ENCODE measurements at regions not wholly inside any gene's neighbourhood (a gene's known extent, or its start where the extent isn't known, plus 50 kb on each side); places are given as distances from the start of the nearest gene placed in this dataset.

GRCh38 chr16:87127061-87127765, 190.0 kb downstream of the C16orf95 start:
- TF ChIP-seq GATA2 (IDR thresholded peaks at IDR 0.05; ENCODE audit: low read depth, low read length) (no peak), GATA3 (IDR thresholded peaks at IDR 0.05; ENCODE audit: low read depth, low read length) (no peak)

DNA sequence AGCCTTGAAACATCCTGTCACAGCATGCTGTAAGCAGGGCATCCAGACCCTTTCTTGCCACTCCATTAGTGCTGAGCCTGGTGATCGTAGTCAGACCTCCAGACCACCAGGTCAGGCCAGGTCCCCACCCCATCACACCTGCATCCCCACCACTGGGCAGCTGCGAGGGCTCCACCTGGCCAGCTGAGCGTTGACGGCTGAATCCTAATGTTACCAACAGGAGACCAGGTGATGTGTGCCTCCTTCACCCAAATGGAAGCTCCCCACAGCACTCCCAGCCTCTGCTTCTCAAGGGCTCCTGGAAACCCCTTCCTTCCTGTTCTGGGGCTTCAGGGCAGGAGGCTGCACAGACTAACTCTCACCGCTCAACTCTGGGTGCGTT, 189.4 kb downstream of the C16orf95 start:
- TF ChIP-seq GATA2 (IDR thresholded peaks at IDR 0.05; ENCODE audit: low read depth, low read length) (no peak), GATA3 (IDR thresholded peaks at IDR 0.05; ENCODE audit: low read depth, low read length) (no peak)

- TF ChIP-seq GATA3 (IDR thresholded peaks at IDR 0.05; ENCODE audit: low read depth, low read length) (no peak), GATA2 (IDR thresholded peaks at IDR 0.05; ENCODE audit: low read depth, low read length) (no peak)
Measured at GRCh38 chr16:87129771-87130170, 187.4 kb downstream of the C16orf95 start.

DNA sequence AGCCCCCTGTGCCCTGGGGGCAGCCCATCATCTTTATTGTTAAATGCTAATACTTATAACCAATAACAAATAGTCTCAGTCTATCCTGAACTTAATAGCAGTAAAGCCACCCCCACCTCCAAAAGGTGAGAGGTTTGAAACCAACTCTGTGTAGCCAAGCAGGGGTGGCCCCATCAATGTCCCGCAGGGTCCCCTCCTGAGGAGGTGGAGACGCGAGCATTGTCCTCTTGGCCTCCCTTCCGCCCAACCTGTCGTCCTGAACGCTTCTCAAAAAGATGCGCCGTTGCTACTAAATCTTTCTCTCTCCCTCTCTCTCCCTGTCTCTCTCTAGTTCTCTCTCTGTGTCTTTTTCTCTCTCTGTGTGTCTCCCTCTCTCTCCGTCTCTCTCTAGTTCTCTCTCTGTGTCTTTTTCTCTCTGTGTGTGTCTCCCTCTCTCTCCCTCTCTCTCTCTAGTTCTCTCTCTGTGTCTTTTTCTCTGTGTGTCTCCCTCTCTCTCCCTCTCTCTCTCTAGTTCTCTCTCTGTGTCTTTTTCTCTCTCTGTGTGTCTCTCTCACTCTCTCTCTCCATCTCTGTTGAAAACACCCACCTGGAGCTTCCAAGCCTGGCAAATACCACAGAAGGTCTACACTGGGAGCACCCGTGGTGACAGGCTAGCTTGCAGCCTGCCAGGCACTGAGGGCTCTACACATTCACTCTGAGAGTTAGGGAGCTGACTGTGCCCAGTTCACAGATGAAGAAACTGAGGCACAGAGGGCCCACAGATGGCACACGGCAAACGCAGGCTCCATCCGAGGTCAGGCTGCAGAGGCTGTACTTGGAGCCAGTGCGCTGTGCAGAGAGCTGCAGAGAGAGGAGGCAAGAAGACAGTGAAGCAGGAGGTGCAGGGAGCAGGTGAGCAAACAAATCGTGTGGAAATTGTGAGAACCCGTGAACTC, 185.9 kb downstream of the C16orf95 start:
- no peak for TF ChIP-seq GATA3 (IDR thresholded peaks at IDR 0.05; ENCODE audit: low read depth, low read length)
- no peak for TF ChIP-seq GATA2 (IDR thresholded peaks at IDR 0.05; ENCODE audit: low read depth, low read length)

DNA sequence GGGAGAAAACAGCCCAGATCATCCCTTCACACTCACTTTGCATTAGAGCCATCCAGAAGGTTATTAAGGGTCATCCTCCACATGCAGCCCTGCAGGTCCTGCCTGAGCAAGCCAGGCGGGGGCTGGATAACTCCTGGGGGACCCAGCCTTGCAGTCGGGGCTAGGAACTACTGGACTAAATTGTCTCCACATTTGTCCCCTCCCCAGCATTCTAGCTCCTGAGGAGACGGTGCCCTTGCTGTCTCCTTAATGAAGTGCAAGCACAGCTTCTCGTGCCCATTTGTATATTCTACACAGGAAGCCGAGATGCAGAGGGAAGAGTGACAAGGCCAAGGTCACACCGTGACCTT, 185.2 kb downstream of the C16orf95 start:
- TF ChIP-seq GATA2 (IDR thresholded peaks at IDR 0.05; ENCODE audit: low read depth, low read length) (no peak), GATA3 (IDR thresholded peaks at IDR 0.05; ENCODE audit: low read depth, low read length) (no peak)

DNA sequence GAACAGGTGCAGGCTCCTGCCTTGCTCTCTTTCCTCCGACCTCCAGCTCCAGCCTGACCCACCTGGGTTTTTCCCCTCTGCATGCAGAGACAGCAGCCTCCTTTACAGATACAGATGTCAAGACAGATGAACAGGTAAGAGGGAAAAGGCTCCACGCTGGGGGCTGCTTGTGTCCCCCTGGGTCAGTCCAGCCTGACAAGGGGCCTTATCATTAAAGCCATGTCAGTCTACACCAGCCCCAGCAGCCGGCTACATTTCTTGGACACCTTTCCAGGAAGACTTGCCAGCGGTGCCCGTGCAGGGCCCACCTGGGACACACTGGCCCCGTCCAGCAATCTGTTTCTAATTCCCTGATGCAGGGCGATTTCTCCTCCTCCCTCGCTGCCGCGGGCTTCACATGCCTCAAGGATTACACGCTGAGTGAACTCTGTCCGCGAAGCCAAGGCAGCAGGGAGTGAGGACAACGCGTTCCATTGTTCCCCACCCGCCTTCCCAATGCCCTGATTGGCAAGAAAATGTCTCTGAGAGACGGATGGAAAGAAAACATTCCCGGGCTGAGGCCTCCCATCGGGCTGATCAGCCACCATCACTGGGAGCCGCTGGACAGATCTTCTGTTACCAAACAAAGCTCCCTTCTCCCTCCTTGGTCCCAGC, 184.7 kb downstream of the C16orf95 start:
- TF ChIP-seq GATA2 (IDR thresholded peaks at IDR 0.05; ENCODE audit: low read depth, low read length) (no peak), GATA3 (IDR thresholded peaks at IDR 0.05; ENCODE audit: low read depth, low read length) (no peak)

- TF ChIP-seq GATA2 (IDR thresholded peaks at IDR 0.05; ENCODE audit: low read depth, low read length) (no peak), GATA3 (IDR thresholded peaks at IDR 0.05; ENCODE audit: low read depth, low read length) (no peak)
Measured at GRCh38 chr16:87133112-87133850, 183.9 kb downstream of the C16orf95 start.

DNA sequence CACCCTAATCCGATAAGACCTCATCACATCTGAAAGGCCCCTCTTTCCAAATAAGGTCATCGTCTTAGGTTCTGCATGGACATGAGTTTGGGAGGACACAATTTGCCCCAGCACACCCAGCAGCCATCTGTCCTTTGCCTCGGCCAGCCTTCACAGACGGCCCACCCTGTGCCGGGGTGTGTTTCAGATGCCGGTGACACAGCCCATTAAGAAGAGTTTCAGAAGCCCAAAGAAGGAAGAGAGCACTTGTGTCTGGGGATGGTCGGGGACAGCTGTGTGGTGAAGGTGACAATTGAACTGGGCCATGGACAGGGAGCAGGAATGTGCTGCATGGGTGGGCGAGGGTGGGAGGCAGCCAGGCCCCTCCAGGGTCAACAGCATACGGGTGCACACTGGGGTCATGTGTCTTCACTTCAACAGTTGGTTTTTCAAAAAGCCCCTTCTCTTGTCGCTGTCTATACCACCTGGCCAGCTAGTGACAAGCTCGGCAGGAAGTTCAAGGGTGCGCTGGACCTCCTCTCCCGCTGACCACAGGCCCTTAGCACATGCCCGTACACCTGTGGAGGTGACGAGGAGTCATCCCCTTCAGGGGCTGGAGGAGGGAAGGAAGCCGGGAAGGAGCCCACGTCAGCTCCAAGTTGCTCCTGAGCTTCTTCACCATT, 183.1 kb downstream of the C16orf95 start:
- TF ChIP-seq GATA3 (IDR thresholded peaks at IDR 0.05; ENCODE audit: low read depth, low read length): no peak
- no peak for TF ChIP-seq GATA2 (IDR thresholded peaks at IDR 0.05; ENCODE audit: low read depth, low read length)

GRCh38 chr16:87134628-87134995, 182.6 kb downstream of the C16orf95 start:
- TF ChIP-seq GATA2 (IDR thresholded peaks at IDR 0.05; ENCODE audit: low read depth, low read length) (no peak), GATA3 (IDR thresholded peaks at IDR 0.05; ENCODE audit: low read depth, low read length) (no peak)

- TF ChIP-seq GATA2 (IDR thresholded peaks at IDR 0.05; ENCODE audit: low read depth, low read length): no peak
- TF ChIP-seq GATA3 (IDR thresholded peaks at IDR 0.05; ENCODE audit: low read depth, low read length): no peak
Measured at GRCh38 chr16:87135246-87136030, 181.8 kb downstream of the C16orf95 start.

DNA sequence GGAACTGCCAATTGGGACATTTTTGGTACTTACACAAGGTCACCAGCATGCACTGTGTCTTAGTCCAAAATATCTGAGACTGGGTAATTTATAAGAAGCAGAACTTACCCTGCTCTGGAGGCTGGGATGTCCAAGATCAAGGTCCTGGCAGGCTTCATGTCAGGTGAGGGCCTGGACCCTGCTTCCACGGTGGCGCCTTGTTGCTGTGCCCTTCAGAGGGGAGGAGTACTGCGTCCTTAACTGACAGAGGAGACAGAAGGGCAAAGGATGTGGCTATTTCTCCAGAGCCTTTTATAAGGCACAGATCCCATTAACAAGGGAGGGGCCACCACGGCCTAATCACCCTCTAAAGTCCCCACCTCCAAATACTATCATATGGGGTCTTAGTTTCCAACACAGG, 178.9 kb downstream of the C16orf95 start:
- TF ChIP-seq GATA2 (IDR thresholded peaks at IDR 0.05; ENCODE audit: low read depth, low read length) (no peak), GATA3 (IDR thresholded peaks at IDR 0.05; ENCODE audit: low read depth, low read length) (no peak)

GRCh38 chr16:87138738-87139267, 178.4 kb downstream of the C16orf95 start:
- TF ChIP-seq GATA3 (IDR thresholded peaks at IDR 0.05; ENCODE audit: low read depth, low read length) (no peak), GATA2 (IDR thresholded peaks at IDR 0.05; ENCODE audit: low read depth, low read length) (no peak)
